A549 (cell line): ENCODE measurements at regions not wholly inside any gene's neighbourhood (a gene's known extent, or its start where the extent isn't known, plus 50 kb on each side); places are given as distances from the start of the nearest gene placed in this dataset.

Experiments
- ATAC-seq, 2 experiments: fragments of 200-7000 bp in 1 of 2; fragments of >200 bp in 1 of 2; cut with Nextera tagmentation in 1 of 2; cut with Tn5 transposase in 1 of 2; 3 replicates each; pipeline versions ENCODE4 v1.8.0 to v1.9.1; 2018 to 2020; ENCODE audit warnings: mild to moderate bottlenecking in 1 of 2, moderate library complexity in 1 of 2
- CTCF ChIA-PET: fragments of 300-600 bp; sonication (Branson Sonifier 250); formaldehyde crosslinking; extraction: SDS; loops from one replicate; lab custom pipeline; 2021; ENCODE audit warnings: antibody characterized with exemption, inconsistent platforms; lab: Yijun Ruan, JAX
- POLR2A ChIA-PET: fragments of 350-600 bp; formaldehyde crosslinking; extraction: SDS; loops from one replicate; lab custom pipeline; 2021; ENCODE audit warnings: antibody characterized with exemption, inconsistent platforms; lab: Yijun Ruan, JAX
- DNase-seq, 2 experiments: peaks; one replicate each; pipeline versions ENCODE4 v3.0.0 to v3.0.0-alpha.2; 2011 to 2016; ENCODE audit warnings: low read depth in 1 of 2, low spot score in 1 of 2
- FAIRE-seq: peaks from 2 replicates; lab custom pipeline; 2011; peaks lifted over from hg19 to GRCh38; lab: Jason Lieb, UNC
- H3K27ac ChIP-seq, 2 experiments: fragments of >200 bp; sonication (Bioruptor Twin); formaldehyde crosslinking; 3 replicates each; pipeline ENCODE4 v1.5.1; 2016 to 2017
- H3K4me1 ChIP-seq: fragments of >200 bp; sonication (Bioruptor Twin); formaldehyde crosslinking; 3 replicates; pipeline ENCODE4 v1.6.1; 2016
- H3K4me2 ChIP-seq: fragments of >200 bp; sonication (Bioruptor Twin); formaldehyde crosslinking; 3 replicates; pipeline ENCODE4 v1.6.1; 2016
- H3K4me3 ChIP-seq: fragments of >200 bp; sonication (Bioruptor Twin); formaldehyde crosslinking; 3 replicates; pipeline ENCODE4 v1.5.1; 2016
- H3K9me3 ChIP-seq: fragments of >200 bp; sonication (Bioruptor Twin); formaldehyde crosslinking; 3 replicates; pipeline ENCODE4 v1.6.1; 2016
- BHLHE40 ChIP-seq: IDR thresholded peaks from 2 replicates; pipeline ENCODE4 v1.6.1; 2012; ENCODE audit warnings: low read depth, low read length, inconsistent platforms
- EHF ChIP-seq: fragments of 250-450 bp; sonication (Bioruptor Pico); IDR thresholded peaks from 2 replicates; pipeline ENCODE4 v1.5.0; 2020; ENCODE audit warnings: mild to moderate bottlenecking
- EP300 ChIP-seq, 2 experiments: fragments of >200 bp; sonication (Bioruptor Twin); formaldehyde crosslinking; IDR thresholded peaks; 2 replicates in 1 of 2; 3 replicates in 1 of 2; pipeline ENCODE4 v1.6.1; 2016 to 2017
- ESRRA ChIP-seq: fragments of 150-350 bp; IDR thresholded peaks from 2 replicates; pipeline ENCODE4 v1.6.1; 2014; ENCODE audit warnings: mild to moderate bottlenecking, low read length, borderline replicate concordance
- FOSB ChIP-seq: fragments of 250-450 bp; sonication (Bioruptor Pico); IDR thresholded peaks from 2 replicates; pipeline ENCODE4 v1.5.0; 2020; ENCODE audit warnings: mild to moderate bottlenecking, moderate library complexity
- GATA3 ChIP-seq: IDR thresholded peaks from 2 replicates; pipeline ENCODE4 v1.6.1; 2012; ENCODE audit warnings: borderline replicate concordance
- HOXA7 ChIP-seq: fragments of 250-450 bp; sonication (Bioruptor Pico); IDR thresholded peaks from 2 replicates; pipeline ENCODE4 v1.5.0; 2020; ENCODE audit warnings: mild to moderate bottlenecking, moderate library complexity
- JUN ChIP-seq, 2 experiments: fragments of >200 bp; sonication (Bioruptor Twin); formaldehyde crosslinking; IDR thresholded peaks; 2 replicates in 1 of 2; 3 replicates in 1 of 2; pipeline ENCODE4 v1.6.1; 2016 to 2017
- JUNB ChIP-seq: fragments of >200 bp; sonication (Bioruptor Twin); formaldehyde crosslinking; IDR thresholded peaks from 2 replicates; pipeline ENCODE4 v1.6.1; 2016
- NR3C1 ChIP-seq: fragments of >200 bp; sonication (Bioruptor Twin); formaldehyde crosslinking; IDR thresholded peaks from 3 replicates; pipeline ENCODE4 v1.6.1; 2017
- RAD21 ChIP-seq, 2 experiments: fragments of >200 bp in 1 of 2; sonication (Bioruptor Twin) in 1 of 2; formaldehyde crosslinking in 1 of 2; IDR thresholded peaks in 1 of 2; conservative IDR thresholded peaks in 1 of 2; 2 replicates in 1 of 2; 3 replicates in 1 of 2; pipeline ENCODE4 v1.6.1; 2012 to 2018; ENCODE audit warnings: inconsistent platforms in 1 of 2
- RCOR1 ChIP-seq: fragments of 150-350 bp; IDR thresholded peaks from 2 replicates; pipeline ENCODE4 v1.6.1; 2014; ENCODE audit warnings: antibody characterized with exemption, low read length, low read depth
- TFCP2L1 ChIP-seq: fragments of 250-450 bp; sonication (Bioruptor Pico); IDR thresholded peaks from 2 replicates; pipeline ENCODE4 v1.5.0; 2021; ENCODE audit warnings: mild to moderate bottlenecking
- TP53 ChIP-seq: fragments of 250-450 bp; sonication (Bioruptor Pico); IDR thresholded peaks from 2 replicates; pipeline ENCODE4 v1.5.0; 2021; ENCODE audit warnings: mild to moderate bottlenecking, moderate library complexity
- ZC3H11A ChIP-seq: fragments of 450-650 bp; IDR thresholded peaks from 2 replicates; pipeline ENCODE4 v1.6.1; 2014; ENCODE audit warnings: antibody characterized with exemption, mild to moderate bottlenecking
- WGBS: methylation state at CpG from one replicate; pipeline ENCODE4 v1.1.6; 2017; ENCODE audit errors: missing lambda C conversion rate; 5-methylcytosine and 5-hydroxymethylcytosine counted together
- TF ChIP-seq, protein P1 (sequence below): fragments of 450-650 bp; IDR thresholded peaks from 2 replicates; pipeline ENCODE4 v1.6.1; 2014; ENCODE audit warnings: antibody characterized with exemption
- TF ChIP-seq, protein P2 (sequence below): fragments of 150-350 bp; IDR thresholded peaks from 2 replicates; pipeline ENCODE4 v1.6.1; 2014; ENCODE audit warnings: low read depth, mild to moderate bottlenecking, low read length
- TF ChIP-seq, protein P3 (sequence below): fragments of 250-450 bp; sonication (Bioruptor Pico); IDR thresholded peaks from 2 replicates; pipeline ENCODE4 v1.5.0; 2021; ENCODE audit warnings: mild to moderate bottlenecking, moderate library complexity, borderline replicate concordance
- TF ChIP-seq, protein P4 (sequence below): fragments of >200 bp; sonication (Bioruptor Twin); formaldehyde crosslinking; IDR thresholded peaks from 2 replicates; pipeline ENCODE4 v1.6.1; 2016
- TF ChIP-seq, protein P5 (sequence below): fragments of >200 bp; sonication (Bioruptor Twin); formaldehyde crosslinking; IDR thresholded peaks from 3 replicates; pipeline ENCODE4 v1.6.1; 2016
- TF ChIP-seq, protein P6 (sequence below): IDR thresholded peaks from 2 replicates; pipeline ENCODE4 v1.6.1; 2012
- TF ChIP-seq, protein P7 (sequence below): fragments of >200 bp; sonication (Bioruptor Twin); formaldehyde crosslinking; IDR thresholded peaks from 3 replicates; pipeline ENCODE4 v1.5.1; 2016

DNA sequence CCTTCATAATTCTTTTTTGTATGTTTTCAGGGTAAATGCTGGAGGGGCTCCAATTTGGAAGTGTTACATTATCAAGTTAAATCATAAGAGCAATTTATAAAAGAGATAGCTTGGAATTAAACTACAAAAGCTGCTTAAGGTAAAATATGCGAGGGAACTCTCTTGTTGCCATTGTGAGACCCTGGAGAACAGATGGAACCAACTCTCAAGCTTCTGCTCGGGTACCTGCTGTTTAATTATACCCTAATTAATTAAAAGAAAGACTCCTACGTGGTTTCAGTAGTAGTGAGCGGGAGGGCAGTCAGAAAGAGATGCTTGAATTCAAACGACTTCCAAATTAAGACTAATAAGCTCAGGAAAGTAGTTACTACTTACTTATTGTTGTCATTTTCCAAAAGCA lies 313.1 kb upstream of the TACR3 start:
- no peak for TF ChIP-seq RAD21 (conservative IDR thresholded peaks at IDR 0.05 in 1 of 2, IDR thresholded peaks at IDR 0.05 in 1 of 2)
- no peak for TF ChIP-seq TP53
- TF ChIP-seq TFCP2L1 (CRISPR knock-in tag): no peak
- TF ChIP-seq, protein P1, sequence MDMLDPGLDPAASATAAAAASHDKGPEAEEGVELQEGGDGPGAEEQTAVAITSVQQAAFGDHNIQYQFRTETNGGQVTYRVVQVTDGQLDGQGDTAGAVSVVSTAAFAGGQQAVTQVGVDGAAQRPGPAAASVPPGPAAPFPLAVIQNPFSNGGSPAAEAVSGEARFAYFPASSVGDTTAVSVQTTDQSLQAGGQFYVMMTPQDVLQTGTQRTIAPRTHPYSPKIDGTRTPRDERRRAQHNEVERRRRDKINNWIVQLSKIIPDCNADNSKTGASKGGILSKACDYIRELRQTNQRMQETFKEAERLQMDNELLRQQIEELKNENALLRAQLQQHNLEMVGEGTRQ: no peak
- TF ChIP-seq ESRRA: no peak
- TF ChIP-seq, protein P2, sequence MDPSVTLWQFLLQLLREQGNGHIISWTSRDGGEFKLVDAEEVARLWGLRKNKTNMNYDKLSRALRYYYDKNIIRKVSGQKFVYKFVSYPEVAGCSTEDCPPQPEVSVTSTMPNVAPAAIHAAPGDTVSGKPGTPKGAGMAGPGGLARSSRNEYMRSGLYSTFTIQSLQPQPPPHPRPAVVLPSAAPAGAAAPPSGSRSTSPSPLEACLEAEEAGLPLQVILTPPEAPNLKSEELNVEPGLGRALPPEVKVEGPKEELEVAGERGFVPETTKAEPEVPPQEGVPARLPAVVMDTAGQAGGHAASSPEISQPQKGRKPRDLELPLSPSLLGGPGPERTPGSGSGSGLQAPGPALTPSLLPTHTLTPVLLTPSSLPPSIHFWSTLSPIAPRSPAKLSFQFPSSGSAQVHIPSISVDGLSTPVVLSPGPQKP: no peak
- TF ChIP-seq RCOR1: no peak
- H3K4me1 ChIP-seq: no peaks in the 10 kb centered on the region
- FAIRE-seq (no peak), DNase-seq (no peak), ATAC-seq (no peak)
- no peak overlapping the region for H3K4me2 ChIP-seq
- H3K27ac ChIP-seq: no peak overlapping the region
- ChIA-PET CTCF (no interaction called here), POLR2A (no interaction called here)
- no peaks in the 10 kb centered on the region for H3K9me3 ChIP-seq
- H3K4me3 ChIP-seq: no peak overlapping the region
- 2% methylated on average over 5 of the region's 5 CpGs for WGBS

DNA sequence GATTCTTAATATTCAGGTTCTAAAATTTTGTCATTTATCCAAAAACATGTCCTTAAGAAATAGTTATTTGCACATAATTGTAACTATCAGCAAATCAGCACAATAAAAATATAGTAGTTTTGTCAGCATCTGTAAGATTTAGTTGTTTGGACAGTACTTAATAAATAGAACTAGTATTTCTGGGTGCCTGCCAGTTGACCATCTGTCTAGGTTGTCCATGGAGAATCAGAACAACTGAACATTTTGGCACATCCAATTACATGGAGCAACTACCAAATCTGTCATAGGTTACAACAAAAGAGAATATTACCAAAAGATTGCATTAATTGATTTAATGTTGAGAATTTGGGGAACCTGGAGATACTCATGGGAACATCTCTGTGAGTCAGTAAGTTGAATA lies 305.5 kb upstream of the TACR3 start:
- POLR2A ChIA-PET: no interaction called here
- Histone ChIP-seq H3K4me1 (no peaks in the 10 kb centered on the region), H3K4me3 (no peak overlapping the region), H3K27ac (no peak overlapping the region), H3K9me3 (no peaks in the 10 kb centered on the region), H3K4me2 (no peak overlapping the region)
- CTCF ChIA-PET: no interaction called here
- no peak for ATAC-seq
- no peak for FAIRE-seq
- TF ChIP-seq, protein P3, sequence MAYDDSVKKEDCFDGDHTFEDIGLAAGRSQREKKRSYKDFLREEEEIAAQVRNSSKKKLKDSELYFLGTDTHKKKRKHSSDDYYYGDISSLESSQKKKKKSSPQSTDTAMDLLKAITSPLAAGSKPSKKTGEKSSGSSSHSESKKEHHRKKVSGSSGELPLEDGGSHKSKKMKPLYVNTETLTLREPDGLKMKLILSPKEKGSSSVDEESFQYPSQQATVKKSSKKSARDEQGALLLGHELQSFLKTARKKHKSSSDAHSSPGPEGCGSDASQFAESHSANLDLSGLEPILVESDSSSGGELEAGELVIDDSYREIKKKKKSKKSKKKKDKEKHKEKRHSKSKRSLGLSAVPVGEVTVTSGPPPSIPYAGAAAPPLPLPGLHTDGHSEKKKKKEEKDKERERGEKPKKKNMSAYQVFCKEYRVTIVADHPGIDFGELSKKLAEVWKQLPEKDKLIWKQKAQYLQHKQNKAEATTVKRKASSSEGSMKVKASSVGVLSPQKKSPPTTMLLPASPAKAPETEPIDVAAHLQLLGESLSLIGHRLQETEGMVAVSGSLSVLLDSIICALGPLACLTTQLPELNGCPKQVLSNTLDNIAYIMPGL: no peak
- TF ChIP-seq GATA3 (no peak), ZC3H11A (no peak), BHLHE40 (no peak), TFCP2L1 (CRISPR knock-in tag) (no peak), JUN (IDR thresholded peaks at IDR 0.05) (no peak), HOXA7 (no peak), EHF (CRISPR knock-in tag) (no peak), FOSB (CRISPR knock-in tag) (no peak), JUNB (no peak), RCOR1 (no peak), EP300 (IDR thresholded peaks at IDR 0.05) (no peak), NR3C1 (no peak)
- TF ChIP-seq, protein P4, sequence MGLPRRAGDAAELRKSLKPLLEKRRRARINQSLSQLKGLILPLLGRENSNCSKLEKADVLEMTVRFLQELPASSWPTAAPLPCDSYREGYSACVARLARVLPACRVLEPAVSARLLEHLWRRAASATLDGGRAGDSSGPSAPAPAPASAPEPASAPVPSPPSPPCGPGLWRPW: no peak
- TF ChIP-seq, protein P1: no peak
- TF ChIP-seq, protein P5, sequence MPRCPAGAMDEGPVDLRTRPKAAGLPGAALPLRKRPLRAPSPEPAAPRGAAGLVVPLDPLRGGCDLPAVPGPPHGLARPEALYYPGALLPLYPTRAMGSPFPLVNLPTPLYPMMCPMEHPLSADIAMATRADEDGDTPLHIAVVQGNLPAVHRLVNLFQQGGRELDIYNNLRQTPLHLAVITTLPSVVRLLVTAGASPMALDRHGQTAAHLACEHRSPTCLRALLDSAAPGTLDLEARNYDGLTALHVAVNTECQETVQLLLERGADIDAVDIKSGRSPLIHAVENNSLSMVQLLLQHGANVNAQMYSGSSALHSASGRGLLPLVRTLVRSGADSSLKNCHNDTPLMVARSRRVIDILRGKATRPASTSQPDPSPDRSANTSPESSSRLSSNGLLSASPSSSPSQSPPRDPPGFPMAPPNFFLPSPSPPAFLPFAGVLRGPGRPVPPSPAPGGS: no peak
- TF ChIP-seq, protein P6, sequence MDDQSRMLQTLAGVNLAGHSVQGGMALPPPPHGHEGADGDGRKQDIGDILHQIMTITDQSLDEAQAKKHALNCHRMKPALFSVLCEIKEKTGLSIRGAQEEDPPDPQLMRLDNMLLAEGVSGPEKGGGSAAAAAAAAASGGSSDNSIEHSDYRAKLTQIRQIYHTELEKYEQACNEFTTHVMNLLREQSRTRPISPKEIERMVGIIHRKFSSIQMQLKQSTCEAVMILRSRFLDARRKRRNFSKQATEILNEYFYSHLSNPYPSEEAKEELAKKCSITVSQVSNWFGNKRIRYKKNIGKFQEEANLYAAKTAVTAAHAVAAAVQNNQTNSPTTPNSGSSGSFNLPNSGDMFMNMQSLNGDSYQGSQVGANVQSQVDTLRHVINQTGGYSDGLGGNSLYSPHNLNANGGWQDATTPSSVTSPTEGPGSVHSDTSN: no peak
- TF ChIP-seq, protein P7, sequence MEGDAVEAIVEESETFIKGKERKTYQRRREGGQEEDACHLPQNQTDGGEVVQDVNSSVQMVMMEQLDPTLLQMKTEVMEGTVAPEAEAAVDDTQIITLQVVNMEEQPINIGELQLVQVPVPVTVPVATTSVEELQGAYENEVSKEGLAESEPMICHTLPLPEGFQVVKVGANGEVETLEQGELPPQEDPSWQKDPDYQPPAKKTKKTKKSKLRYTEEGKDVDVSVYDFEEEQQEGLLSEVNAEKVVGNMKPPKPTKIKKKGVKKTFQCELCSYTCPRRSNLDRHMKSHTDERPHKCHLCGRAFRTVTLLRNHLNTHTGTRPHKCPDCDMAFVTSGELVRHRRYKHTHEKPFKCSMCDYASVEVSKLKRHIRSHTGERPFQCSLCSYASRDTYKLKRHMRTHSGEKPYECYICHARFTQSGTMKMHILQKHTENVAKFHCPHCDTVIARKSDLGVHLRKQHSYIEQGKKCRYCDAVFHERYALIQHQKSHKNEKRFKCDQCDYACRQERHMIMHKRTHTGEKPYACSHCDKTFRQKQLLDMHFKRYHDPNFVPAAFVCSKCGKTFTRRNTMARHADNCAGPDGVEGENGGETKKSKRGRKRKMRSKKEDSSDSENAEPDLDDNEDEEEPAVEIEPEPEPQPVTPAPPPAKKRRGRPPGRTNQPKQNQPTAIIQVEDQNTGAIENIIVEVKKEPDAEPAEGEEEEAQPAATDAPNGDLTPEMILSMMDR: no peak
- DNase-seq: no peak
